Suppressor macrophage treated with lipopolysaccharide for 4 hours (primary cell): ENCODE measurements at regions not wholly inside any gene's neighbourhood (a gene's known extent, or its start where the extent isn't known, plus 50 kb on each side); places are given as distances from the start of the nearest gene placed in this dataset.

Experiments used
- DNase-seq: peaks from one replicate; pipeline ENCODE4 v3.0.0-alpha.2; 2020

- DNase-seq = no peak
These were observed 316.6 kb downstream of the TPBG start for GRCh38 chr6:82680192-82680591.

- no peak for DNase-seq
These were observed 317.6 kb downstream of the TPBG start for GRCh38 chr6:82681119-82681714.

GRCh38 chr6:82686719-82687118, 323.1 kb downstream of the TPBG start:
- DNase-seq = no peak

DNA sequence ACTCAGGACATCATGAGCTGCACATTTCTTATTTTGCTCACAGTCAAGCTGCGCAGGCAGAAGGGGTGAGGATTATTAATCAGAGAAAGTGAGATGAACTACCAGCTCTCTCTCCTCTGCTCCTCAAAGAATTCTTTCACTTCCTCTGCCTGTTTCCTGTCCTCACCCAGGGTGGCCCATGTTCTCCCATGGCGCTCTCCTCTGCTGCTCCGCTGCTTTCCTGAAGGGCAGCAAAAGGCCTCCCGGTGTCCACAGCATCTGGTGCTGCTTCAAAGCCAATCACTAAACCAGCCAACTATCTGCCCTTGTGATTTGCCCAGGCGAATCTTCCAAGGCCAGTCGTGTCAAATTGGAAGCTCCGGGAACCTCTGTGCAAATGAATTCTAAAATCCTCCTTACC, 324.2 kb downstream of the TPBG start:
- DNase-seq = no peak

DNA sequence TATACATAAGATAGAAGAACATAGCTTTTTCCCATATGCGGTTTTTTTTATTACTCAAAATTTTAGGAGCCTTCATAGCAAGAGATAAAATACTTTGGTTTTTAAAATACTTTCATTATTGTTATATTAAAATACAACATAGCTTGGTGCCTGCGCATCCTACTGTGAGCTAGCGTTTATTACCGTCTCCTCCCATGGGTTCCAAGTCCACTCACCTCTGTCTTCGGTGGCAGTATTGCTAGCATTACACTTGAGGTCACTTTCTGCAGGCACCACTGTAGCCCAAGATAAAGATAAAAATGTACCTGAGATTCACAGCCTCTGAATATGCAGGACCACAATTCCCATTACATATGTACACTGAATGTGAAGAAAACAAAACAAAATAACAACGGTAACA, 326.7 kb downstream of the TPBG start:
- no peak for DNase-seq

- DNase-seq = no peak
These were observed 328.4 kb downstream of the TPBG start for GRCh38 chr6:82691997-82692396.

DNA sequence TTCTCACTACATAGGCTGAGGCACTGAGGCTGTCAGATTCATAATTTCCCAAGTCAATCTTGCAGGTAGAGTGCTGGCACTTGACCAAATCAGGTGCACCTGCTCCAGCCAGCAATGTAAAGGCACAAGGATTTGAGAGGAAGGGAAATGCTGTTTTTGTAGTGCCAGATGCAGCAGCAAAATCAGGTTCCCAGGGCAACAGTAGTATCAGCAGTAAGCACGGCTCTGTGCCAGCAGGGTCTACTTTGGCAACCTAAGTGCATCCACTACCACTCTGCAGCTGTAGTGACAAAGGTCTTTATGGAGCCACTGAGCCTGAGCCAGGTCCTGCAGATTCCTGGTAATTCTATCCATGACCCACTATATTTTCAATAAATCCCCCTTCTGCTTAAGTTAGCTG, 329.5 kb downstream of the TPBG start:
- no peak for DNase-seq

GRCh38 chr6:82701341-82701740, 337.7 kb downstream of the TPBG start:
- DNase-seq = no peak

- no peak for DNase-seq
These were observed 339.0 kb downstream of the TPBG start for GRCh38 chr6:82702574-82702973.

DNA sequence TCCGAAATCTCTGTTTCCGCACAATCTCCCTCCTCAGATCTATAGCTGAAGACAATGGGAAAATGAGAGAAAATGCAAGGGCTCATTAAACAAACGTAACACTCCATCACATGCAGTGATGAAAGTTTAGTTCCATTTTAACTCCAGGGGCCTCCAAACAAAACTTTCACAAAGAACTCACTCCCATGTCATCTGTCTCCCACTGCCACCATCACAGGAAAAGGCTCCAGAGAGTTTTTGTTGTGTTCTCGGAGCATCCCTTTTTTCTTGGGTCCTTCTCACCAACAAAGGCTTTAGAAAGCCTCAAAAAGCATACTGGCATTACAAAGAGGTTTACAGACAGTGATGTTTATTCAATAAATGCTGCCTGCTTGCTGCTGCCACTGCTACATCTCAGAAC, 339.6 kb downstream of the TPBG start:
- DNase-seq = no peak

DNA sequence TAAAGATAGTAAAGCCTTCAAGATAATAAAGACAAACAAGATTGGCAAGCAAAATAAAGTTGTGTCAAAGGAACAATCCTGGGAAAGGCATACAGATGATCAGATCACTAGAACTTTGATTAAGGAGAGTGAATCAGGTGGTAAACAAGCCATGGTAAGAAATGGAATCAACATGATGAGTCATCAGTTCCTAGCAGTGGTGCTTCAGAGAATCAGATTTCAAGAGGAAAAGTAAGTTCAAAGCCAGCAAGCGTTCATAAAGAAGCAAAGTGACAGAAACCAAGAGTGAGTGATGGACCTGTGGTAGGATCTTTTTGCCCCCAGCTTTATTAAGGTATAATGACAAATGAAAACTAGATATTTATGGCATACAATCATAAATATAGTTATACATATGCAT, 340.4 kb downstream of the TPBG start:
- no peak for DNase-seq

DNA sequence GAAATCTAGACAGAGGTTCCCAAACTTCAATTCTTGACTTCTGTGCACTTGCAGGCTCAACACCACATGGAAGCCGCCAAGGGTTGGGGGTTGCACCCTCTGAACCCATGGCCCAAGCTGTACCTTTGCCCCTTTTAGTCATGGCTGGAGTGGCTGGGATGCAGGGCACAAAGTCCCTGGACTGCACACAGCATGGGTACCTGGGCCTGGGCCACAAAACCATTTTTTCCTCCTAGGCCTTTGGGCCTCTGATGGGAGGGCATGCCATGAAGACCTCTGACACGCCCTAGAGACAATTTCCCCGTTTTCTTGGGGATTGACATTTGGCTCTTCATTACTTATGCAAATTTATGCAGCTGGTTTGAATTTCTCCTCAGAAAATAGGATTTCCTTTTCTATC, 342.0 kb downstream of the TPBG start:
- DNase-seq = no peak

DNA sequence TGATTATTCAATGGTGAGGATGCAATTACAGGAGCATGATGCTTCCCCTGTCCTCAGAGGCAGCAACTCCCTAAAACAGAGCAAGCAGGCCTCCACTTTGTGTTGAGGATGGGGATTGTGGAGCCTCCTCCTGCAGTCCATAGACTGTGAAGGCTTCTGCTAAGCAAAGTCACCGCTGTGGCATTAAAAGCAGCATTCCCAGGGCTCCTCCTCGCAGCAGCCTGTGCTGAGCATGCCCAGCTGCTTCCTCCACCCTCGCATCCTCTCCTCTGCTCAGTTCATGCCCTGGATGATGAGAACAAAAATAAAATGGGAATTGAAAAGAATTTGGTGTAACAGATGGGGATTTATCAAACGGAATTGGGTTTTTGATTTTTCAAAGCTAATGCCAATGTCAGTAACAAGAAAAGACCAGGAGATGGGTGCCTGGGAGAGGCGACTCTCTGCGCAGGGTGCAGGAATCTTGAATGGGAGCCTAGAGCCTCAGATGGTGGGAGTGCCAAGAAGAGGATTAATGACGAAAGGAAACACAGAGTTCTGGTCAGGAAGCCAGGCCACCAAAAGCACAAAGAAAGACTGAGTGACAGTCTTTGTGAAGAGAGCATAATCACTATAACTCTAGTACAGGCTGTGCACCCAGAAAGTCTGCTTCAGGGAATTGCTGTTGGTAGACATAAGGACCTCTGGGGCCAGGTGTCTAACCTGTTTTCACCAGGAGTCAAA, 347.6 kb downstream of the TPBG start:
- no peak for DNase-seq

DNA sequence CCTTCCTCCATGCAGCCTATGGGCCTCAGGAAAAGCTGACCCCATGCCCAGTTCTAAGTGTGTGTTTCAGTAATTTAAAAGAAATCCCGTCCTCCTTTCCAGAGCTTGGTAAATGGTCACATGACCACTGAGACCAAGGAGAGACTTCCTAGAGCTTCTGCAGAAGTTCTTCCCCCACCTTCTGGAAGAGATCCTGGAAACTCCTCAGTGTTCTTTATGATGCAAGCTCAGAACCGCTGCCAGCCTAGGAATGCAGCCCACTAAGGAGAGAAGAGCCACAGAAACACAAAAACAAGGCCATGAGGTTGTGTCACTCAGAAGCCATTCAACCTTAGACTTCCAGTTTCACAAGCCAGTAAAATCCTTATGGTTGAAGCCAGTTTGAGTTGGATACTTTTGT, 348.4 kb downstream of the TPBG start:
- no peak for DNase-seq

- no peak for DNase-seq
These were observed 348.8 kb downstream of the TPBG start for GRCh38 chr6:82712389-82712788.

DNA sequence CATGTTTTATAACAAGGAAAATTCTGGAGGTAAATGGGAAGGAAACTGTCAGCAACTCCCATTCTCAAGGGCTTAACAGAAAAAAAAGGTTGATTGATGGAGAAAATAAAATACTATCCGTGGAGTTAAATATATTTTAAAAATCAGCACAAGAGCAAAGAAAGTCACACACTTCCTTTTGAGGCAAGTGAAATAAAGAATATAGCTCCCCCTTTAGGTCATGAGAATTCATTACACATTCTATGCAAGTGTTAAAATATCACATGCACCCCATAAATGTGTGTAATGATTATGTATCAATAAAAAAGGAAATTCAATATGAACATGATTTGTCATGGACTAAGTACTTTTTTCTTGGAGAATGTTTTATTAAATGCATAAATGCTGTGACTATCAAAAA, 349.2 kb downstream of the TPBG start:
- DNase-seq = peak; percentile 9

DNA sequence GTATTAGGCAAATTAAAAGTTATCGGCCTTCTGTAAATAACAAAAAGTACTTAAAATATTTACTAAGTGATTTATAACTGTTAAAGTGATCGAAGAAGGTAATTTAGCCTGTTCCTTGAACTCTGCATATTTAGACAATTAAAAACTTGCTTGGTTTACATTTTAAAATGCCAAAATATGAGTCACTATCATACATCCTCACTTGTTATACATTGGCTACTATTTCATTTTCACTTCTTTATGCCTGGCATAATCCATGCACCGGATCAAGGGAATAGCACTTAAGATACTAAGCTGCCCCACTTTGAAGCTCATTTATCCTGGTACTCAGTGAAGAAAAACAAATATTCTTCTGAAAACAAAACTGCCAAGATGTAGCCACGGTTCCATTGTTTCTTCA, 344.6 kb downstream of the UBE3D start:
- no peak for DNase-seq

GRCh38 chr6:82735790-82736189, 329.9 kb downstream of the UBE3D start:
- DNase-seq = no peak

GRCh38 chr6:82737965-82738364, 327.7 kb downstream of the UBE3D start:
- DNase-seq = no peak

DNA sequence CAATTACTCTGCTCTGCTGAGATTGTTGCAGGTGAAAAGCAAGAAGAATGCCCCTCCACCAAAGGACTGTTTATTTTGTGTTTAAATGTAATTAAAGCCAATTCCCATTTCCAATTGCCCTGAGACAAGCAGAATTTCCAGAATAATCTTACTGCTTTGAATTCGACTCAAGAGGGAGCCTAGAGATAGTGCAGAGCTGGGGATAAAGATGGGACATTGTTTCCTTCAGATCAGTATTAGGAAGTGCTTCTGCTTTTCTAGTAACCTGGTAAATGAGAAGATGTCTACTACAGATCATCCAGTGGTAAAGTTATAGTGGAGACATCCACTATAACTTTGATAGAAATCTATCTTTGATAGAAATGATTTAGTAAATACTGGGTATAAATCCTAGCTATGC, 326.9 kb downstream of the UBE3D start:
- DNase-seq = no peak

GRCh38 chr6:82739303-82739702, 326.3 kb downstream of the UBE3D start:
- DNase-seq = no peak

DNA sequence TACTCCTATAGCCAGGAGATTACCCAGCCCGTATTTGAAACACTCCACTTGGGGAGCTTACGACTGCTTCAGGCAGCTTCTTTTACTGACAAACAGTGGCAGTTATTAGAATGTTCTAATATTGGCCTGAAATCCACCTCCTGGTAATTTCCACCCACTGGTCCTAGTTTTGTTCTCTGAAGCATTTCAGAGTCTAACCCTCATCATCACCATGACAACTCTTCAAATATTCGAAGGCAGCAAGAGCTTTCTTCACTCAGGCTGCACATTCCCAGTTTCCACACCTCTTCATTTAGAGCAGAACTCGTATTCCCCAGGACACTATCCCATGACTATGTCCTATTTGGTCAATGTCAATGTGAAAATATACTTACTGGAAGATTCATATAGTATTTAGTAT, 325.6 kb downstream of the UBE3D start:
- no peak for DNase-seq

- DNase-seq = no peak
These were observed 324.2 kb downstream of the UBE3D start for GRCh38 chr6:82741325-82741995.

- no peak for DNase-seq
These were observed 323.6 kb downstream of the UBE3D start for GRCh38 chr6:82741996-82742385.
